Esophagus squamous epithelium (tissue), 4 donors: ENCODE measurements at regions not wholly inside any gene's neighbourhood (a gene's known extent, or its start where the extent isn't known, plus 50 kb on each side); places are given as distances from the start of the nearest gene placed in this dataset.

ENCODE experiments used
- CTCF ChIP-seq, 6 experiments: fragments of 450-650 bp in 4 of 6; fragments of 200-600 bp in 2 of 6; sonication (generic) in 2 of 6; IDR thresholded peaks; one replicate each; pipeline ENCODE4 v1.5.1; 2016 to 2019; ENCODE audit warnings: antibody characterized with exemption in 6 of 6, mild to moderate bottlenecking in 4 of 6, moderate library complexity in 4 of 6
- POLR2A ChIP-seq, 4 donors: fragments of 450-650 bp; IDR thresholded peaks; one replicate each; pipeline ENCODE4 v1.6.1; 2017; ENCODE audit warnings: antibody characterized with exemption in 4 of 4, mild to moderate bottlenecking in 4 of 4, moderate library complexity in 3 of 4

GRCh38 chr3:186440891-186441290, 78.9 kb upstream of the DGKG start:
- TF ChIP-seq CTCF (IDR thresholded peaks at IDR 0.05) (no peak), POLR2A (IDR thresholded peaks at IDR 0.05) (no peak)
